ENCODE measurements at regions not wholly inside any gene's neighbourhood (a gene's known extent, or its start where the extent isn't known, plus 50 kb on each side); places are given as distances from the start of the nearest gene placed in this dataset.

DNA sequence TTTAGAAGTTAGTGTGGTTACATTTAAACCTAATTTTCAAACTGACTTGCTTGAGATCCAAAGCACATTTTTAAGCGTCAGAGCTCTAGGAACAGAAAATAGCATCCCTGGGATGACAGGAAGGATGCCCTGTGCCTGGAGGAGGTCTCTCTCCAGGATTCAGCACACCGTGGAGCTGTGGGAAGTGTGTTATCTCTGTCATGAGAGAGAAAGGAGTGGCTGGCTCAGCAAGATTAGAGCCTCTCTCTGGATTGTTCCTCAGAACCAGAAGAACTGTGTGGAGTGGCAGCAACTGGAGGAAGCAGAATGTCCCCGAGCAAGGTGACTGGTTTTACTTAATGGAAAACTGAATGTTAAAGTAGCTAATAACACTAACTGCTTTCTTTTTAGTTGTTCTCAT lies 233.6 kb upstream of the TGFBR2 start:
- H3K27ac ChIP-seq (ENCODE audit: low read length) = no peak overlapping the region
- H2AFZ ChIP-seq (ENCODE audit: low read length) = no peak overlapping the region
- no peaks in the 10 kb centered on the region for H3K27me3 ChIP-seq (ENCODE audit: low read length)
- no peak overlapping the region for H3K4me2 ChIP-seq (ENCODE audit: low read depth, low read length, poor library complexity, severe bottlenecking)
- peaks cover 20% of the 10 kb centered on the region for H3K9me3 ChIP-seq (ENCODE audit: low read length)
- H3K4me3 ChIP-seq (ENCODE audit: low read length) = no peak overlapping the region
- no peaks in the 10 kb centered on the region for H3K9me2 ChIP-seq (replicated peaks; ENCODE audit: insufficient read depth, low read length)
- no peaks in the 10 kb centered on the region for H3K79me2 ChIP-seq (ENCODE audit: low read length)
- H4K20me1 ChIP-seq (ENCODE audit: insufficient read depth, low read depth, low read length) = no peaks in the 10 kb centered on the region
- H3K9ac ChIP-seq (ENCODE audit: low read length) = no peak overlapping the region
- no peaks in the 10 kb centered on the region for H3K4me1 ChIP-seq (ENCODE audit: low read length)
- no peak for DNase-seq
- no peaks in the 10 kb centered on the region for H3K36me3 ChIP-seq (ENCODE audit: insufficient read depth, low read length)

DNA sequence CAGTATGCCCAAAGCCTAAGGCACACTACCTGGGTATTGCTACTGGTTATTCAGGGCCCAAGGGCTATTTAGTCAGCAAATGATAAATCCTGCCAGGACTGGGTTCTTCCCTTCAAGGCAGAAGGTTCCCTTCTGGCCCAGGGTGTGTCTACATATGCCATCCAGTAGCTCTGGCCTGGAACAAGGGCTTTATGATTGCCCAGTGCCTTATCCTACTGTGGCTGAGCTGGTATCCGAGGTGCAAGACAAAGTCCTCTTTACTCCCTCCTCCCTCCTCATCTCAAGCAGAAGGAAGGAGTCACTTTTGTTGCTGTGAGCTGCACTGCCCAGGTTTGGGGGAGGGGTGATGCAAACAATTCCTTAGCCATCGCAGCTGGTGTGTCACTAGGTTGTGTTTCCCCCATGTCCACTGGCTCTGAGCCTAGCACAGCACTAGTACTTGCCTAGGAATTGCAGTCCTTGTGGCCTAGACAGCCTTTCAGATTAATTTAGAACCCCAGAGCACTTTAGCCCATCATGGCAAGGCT lies 221.8 kb upstream of the TGFBR2 start:
- H3K4me3 ChIP-seq (ENCODE audit: low read length) = no peak overlapping the region
- H3K9me3 ChIP-seq (ENCODE audit: low read length) = no peaks in the 10 kb centered on the region; the same call in 1 of the 2 replicates
- no peak overlapping the region for H3K9ac ChIP-seq (ENCODE audit: low read length)
- no peak overlapping the region for H2AFZ ChIP-seq (ENCODE audit: low read length)
- H3K4me2 ChIP-seq (ENCODE audit: low read depth, low read length, poor library complexity, severe bottlenecking) = no peak overlapping the region
- no peaks in the 10 kb centered on the region for H3K36me3 ChIP-seq (ENCODE audit: insufficient read depth, low read length)
- no peaks in the 10 kb centered on the region for H3K27me3 ChIP-seq (ENCODE audit: low read length)
- no peaks in the 10 kb centered on the region for H3K79me2 ChIP-seq (ENCODE audit: low read length)
- no peak overlapping the region for H3K27ac ChIP-seq (ENCODE audit: low read length)
- no peaks in the 10 kb centered on the region for H3K9me2 ChIP-seq (replicated peaks; ENCODE audit: insufficient read depth, low read length)
- H3K4me1 ChIP-seq (ENCODE audit: low read length) = no peaks in the 10 kb centered on the region
- H4K20me1 ChIP-seq (ENCODE audit: insufficient read depth, low read depth, low read length) = no peaks in the 10 kb centered on the region
- DNase-seq = no peak

DNA sequence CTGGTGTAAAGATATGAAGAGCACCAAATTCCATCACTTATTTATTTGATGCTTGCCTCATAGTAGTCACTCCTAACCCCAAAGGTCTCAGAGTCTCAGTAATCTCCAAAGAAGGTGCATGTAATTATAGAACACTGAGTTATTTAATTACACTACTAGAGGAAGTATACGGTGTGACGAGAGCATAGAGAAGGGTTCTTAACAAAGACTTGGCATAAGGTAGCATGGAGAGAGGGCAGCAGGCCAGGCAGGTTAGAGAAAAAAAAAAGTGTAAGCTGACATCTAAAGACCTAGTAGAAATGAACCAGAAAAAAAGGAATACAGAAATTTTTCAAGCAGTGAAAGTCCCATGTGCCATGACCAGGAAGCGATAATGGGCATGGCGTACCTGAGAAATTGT lies 213.3 kb upstream of the TGFBR2 start:
- no peak overlapping the region for H3K9ac ChIP-seq (ENCODE audit: low read length)
- no peaks in the 10 kb centered on the region for H4K20me1 ChIP-seq (ENCODE audit: insufficient read depth, low read depth, low read length)
- no peaks in the 10 kb centered on the region for H3K36me3 ChIP-seq (ENCODE audit: insufficient read depth, low read length)
- no peaks in the 10 kb centered on the region for H3K4me1 ChIP-seq (ENCODE audit: low read length)
- H3K79me2 ChIP-seq (ENCODE audit: low read length) = no peaks in the 10 kb centered on the region
- H3K27me3 ChIP-seq (ENCODE audit: low read length) = no peaks in the 10 kb centered on the region
- no peak for DNase-seq
- no peak overlapping the region for H3K4me2 ChIP-seq (ENCODE audit: low read depth, low read length, poor library complexity, severe bottlenecking)
- H3K9me3 ChIP-seq (ENCODE audit: low read length) = peaks cover 5% of the 10 kb centered on the region; the same call in 1 of the 2 replicates
- H3K9me2 ChIP-seq (replicated peaks; ENCODE audit: insufficient read depth, low read length) = no peaks in the 10 kb centered on the region
- H3K4me3 ChIP-seq (ENCODE audit: low read length) = no peak overlapping the region
- no peak overlapping the region for H3K27ac ChIP-seq (ENCODE audit: low read length)
- no peak overlapping the region for H2AFZ ChIP-seq (ENCODE audit: low read length)

DNA sequence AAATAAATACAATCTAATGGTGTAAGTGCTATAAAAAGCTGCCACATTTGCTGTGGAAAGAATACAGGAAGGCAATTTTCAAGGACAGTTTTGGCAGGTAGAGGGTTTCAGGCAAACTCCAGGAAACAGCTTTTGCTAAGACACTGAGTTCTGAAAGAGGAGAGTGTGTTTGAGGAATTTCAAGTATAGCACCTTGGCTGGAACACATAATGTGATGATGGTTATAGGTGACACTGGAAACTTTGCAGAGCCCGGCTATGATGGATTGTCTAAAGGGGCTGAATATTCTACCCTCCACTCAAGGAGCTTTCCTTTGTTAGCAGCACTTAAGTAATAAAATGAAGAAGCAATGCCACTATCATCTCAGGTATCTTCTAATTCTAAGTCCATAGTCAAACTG lies 209.4 kb upstream of the TGFBR2 start:
- no peak overlapping the region for H2AFZ ChIP-seq (ENCODE audit: low read length)
- no peaks in the 10 kb centered on the region for H3K4me1 ChIP-seq (ENCODE audit: low read length)
- no peak overlapping the region for H3K27ac ChIP-seq (ENCODE audit: low read length)
- no peaks in the 10 kb centered on the region for H4K20me1 ChIP-seq (ENCODE audit: insufficient read depth, low read depth, low read length)
- H3K9me3 ChIP-seq (ENCODE audit: low read length) = no peaks in the 10 kb centered on the region
- no peak overlapping the region for H3K4me2 ChIP-seq (ENCODE audit: low read depth, low read length, poor library complexity, severe bottlenecking)
- no peak overlapping the region for H3K9ac ChIP-seq (ENCODE audit: low read length)
- H3K79me2 ChIP-seq (ENCODE audit: low read length) = no peaks in the 10 kb centered on the region
- no peak for DNase-seq
- no peaks in the 10 kb centered on the region for H3K9me2 ChIP-seq (replicated peaks; ENCODE audit: insufficient read depth, low read length)
- H3K4me3 ChIP-seq (ENCODE audit: low read length) = no peak overlapping the region
- H3K27me3 ChIP-seq (ENCODE audit: low read length) = no peaks in the 10 kb centered on the region
- H3K36me3 ChIP-seq (ENCODE audit: insufficient read depth, low read length) = no peaks in the 10 kb centered on the region

DNA sequence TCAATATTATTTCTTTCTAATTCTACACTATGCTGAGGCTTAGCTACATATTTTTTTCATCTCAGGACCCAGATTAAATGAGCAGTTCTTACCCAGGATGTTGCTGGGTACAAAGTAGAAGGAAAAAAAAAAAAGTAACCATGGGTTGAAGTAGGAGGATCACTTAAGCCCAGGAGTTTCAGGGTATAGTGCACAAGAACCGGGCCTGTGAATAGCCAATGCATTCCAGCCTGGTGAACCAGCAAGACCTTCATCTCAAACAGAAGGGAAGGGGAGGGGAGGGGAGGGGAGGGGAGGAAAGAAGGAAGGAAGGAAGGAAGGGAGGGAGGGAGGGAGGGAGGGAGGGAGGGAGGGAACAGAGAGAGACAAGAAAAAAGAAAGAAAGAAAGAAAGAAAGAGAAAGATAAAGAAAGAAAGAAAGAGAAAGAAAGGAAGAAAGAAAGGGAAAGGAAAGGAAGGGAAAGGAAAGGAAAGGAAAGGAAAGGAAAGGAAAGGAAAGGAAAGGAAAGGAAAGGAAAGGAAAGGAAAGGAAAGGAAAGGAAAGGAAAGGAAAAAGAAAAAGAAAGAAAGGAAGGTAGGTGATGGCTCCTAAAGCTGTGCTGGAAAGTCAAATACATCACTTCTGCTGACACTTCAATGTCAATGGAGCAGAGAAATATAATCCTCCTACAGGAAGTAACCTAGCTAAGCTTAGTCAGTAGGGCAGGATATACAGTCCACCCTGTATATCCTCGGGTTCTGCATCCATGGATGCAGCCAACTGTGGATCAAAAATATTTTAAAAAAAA lies 206.8 kb upstream of the TGFBR2 start:
- Histone ChIP-seq H3K27ac (ENCODE audit: low read length) (no peak overlapping the region), H3K9me2 (replicated peaks; ENCODE audit: insufficient read depth, low read length) (no peaks in the 10 kb centered on the region), H2AFZ (ENCODE audit: low read length) (no peak overlapping the region), H3K79me2 (ENCODE audit: low read length) (no peaks in the 10 kb centered on the region), H3K27me3 (ENCODE audit: low read length) (no peaks in the 10 kb centered on the region), H4K20me1 (ENCODE audit: insufficient read depth, low read depth, low read length) (no peaks in the 10 kb centered on the region), H3K4me2 (ENCODE audit: low read depth, low read length, poor library complexity, severe bottlenecking) (no peak overlapping the region), H3K9me3 (ENCODE audit: low read length) (peaks cover 2% of the 10 kb centered on the region; the same call in 1 of the 2 replicates), H3K4me3 (ENCODE audit: low read length) (no peak overlapping the region), H3K36me3 (ENCODE audit: insufficient read depth, low read length) (no peaks in the 10 kb centered on the region), H3K9ac (ENCODE audit: low read length) (no peak overlapping the region), H3K4me1 (ENCODE audit: low read length) (no peaks in the 10 kb centered on the region)
- no peak for DNase-seq

DNA sequence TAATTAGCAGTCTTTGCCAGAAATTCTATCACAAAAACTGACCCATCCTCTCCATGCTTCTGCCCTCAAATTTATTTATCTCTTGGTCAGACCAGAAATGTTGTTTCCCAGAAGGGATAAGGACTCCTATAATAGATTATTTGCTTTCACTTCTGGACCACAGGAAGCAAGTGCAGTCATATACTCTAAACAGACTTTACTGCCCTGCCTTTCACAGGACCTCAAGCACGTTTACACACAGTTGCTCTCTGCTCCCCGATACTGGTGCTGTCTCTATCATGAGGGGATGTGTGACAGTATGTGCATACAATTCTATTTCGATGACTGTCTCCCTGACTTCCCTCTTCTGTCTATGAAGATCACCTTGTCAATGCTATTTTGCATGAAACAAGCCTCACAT lies 205.5 kb upstream of the TGFBR2 start:
- no peaks in the 10 kb centered on the region for H3K36me3 ChIP-seq (ENCODE audit: insufficient read depth, low read length)
- no peak overlapping the region for H3K27ac ChIP-seq (ENCODE audit: low read length)
- H3K9ac ChIP-seq (ENCODE audit: low read length) = no peak overlapping the region
- H3K27me3 ChIP-seq (ENCODE audit: low read length) = no peaks in the 10 kb centered on the region
- no peak overlapping the region for H2AFZ ChIP-seq (ENCODE audit: low read length)
- H3K79me2 ChIP-seq (ENCODE audit: low read length) = no peaks in the 10 kb centered on the region
- H3K4me1 ChIP-seq (ENCODE audit: low read length) = no peaks in the 10 kb centered on the region
- H3K4me2 ChIP-seq (ENCODE audit: low read depth, low read length, poor library complexity, severe bottlenecking) = no peak overlapping the region
- no peak for DNase-seq
- H3K9me2 ChIP-seq (replicated peaks; ENCODE audit: insufficient read depth, low read length) = no peaks in the 10 kb centered on the region
- peaks cover 5% of the 10 kb centered on the region for H3K9me3 ChIP-seq (ENCODE audit: low read length)
- no peak overlapping the region for H3K4me3 ChIP-seq (ENCODE audit: low read length)
- H4K20me1 ChIP-seq (ENCODE audit: insufficient read depth, low read depth, low read length) = no peaks in the 10 kb centered on the region

DNA sequence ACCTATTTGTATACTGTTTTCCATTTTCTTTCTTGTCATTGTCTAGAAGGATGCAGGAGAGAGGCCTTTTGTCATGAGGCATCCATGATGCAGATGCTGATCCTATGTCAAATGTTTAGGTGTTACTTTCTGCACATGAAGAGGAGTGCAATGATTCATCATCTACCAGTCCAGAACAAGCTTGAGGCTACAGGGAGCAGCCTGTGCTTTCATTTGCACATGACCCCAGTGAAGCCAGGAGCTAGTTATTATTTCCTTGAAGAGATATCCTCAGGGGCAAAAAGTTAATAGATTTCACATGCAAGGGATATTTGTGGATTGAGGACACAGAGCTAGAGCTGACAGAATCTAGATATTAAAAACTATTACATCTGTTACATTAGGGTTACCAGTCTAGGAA lies 204.4 kb upstream of the TGFBR2 start:
- Histone ChIP-seq H3K79me2 (ENCODE audit: low read length) (no peaks in the 10 kb centered on the region), H3K9me3 (ENCODE audit: low read length) (peaks cover 5% of the 10 kb centered on the region), H3K9me2 (replicated peaks; ENCODE audit: insufficient read depth, low read length) (no peaks in the 10 kb centered on the region), H3K36me3 (ENCODE audit: insufficient read depth, low read length) (no peaks in the 10 kb centered on the region), H3K27me3 (ENCODE audit: low read length) (no peaks in the 10 kb centered on the region), H3K9ac (ENCODE audit: low read length) (no peak overlapping the region), H2AFZ (ENCODE audit: low read length) (no peak overlapping the region), H3K4me1 (ENCODE audit: low read length) (no peaks in the 10 kb centered on the region), H4K20me1 (ENCODE audit: insufficient read depth, low read depth, low read length) (no peaks in the 10 kb centered on the region), H3K4me2 (ENCODE audit: low read depth, low read length, poor library complexity, severe bottlenecking) (no peak overlapping the region), H3K27ac (ENCODE audit: low read length) (no peak overlapping the region), H3K4me3 (ENCODE audit: low read length) (no peak overlapping the region)
- no peak for DNase-seq

DNA sequence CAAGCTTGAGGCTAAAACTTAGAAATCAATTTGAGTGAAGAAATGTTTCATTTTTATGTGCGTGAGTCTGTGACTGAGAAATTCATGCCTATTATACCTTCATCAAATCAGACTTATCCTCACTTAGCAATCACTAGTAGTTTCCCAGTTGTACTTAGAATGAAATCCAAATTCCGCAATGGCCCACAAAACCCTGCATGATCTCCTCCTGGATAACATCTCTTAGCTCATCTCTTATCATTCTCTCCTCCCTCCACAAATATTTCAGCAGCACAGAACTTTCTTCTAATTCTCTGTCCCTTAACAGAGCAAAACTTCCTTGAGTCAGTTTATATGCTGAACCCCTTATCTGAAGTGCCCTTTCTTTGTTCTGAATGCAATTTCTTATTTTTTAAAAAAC lies 198.8 kb upstream of the TGFBR2 start:
- no peak overlapping the region for H3K4me2 ChIP-seq (ENCODE audit: low read depth, low read length, poor library complexity, severe bottlenecking)
- H3K27me3 ChIP-seq (ENCODE audit: low read length) = no peaks in the 10 kb centered on the region
- no peaks in the 10 kb centered on the region for H3K4me1 ChIP-seq (ENCODE audit: low read length)
- no peaks in the 10 kb centered on the region for H3K36me3 ChIP-seq (ENCODE audit: insufficient read depth, low read length)
- H3K27ac ChIP-seq (ENCODE audit: low read length) = no peak overlapping the region
- DNase-seq = no peak
- H4K20me1 ChIP-seq (ENCODE audit: insufficient read depth, low read depth, low read length) = no peaks in the 10 kb centered on the region
- H2AFZ ChIP-seq (ENCODE audit: low read length) = no peak overlapping the region
- no peaks in the 10 kb centered on the region for H3K79me2 ChIP-seq (ENCODE audit: low read length)
- peaks cover 11% of the 10 kb centered on the region for H3K9me3 ChIP-seq (ENCODE audit: low read length)
- no peak overlapping the region for H3K4me3 ChIP-seq (ENCODE audit: low read length)
- no peaks in the 10 kb centered on the region for H3K9me2 ChIP-seq (replicated peaks; ENCODE audit: insufficient read depth, low read length)
- H3K9ac ChIP-seq (ENCODE audit: low read length) = no peak overlapping the region
